KMS-11 (cell line): ENCODE measurements at regions not wholly inside any gene's neighbourhood (a gene's known extent, or its start where the extent isn't known, plus 50 kb on each side); places are given as distances from the start of the nearest gene placed in this dataset.

Experiments used
- H2AFZ ChIP-seq: fragments of 200-600 bp; sonication (generic); 2 replicates; pipeline ENCODE4 v1.6.1; 2016; ENCODE audit warnings: antibody characterized with exemption, mixed run types, low read depth
- H3K27ac ChIP-seq: fragments of 200-600 bp; sonication (generic); 2 replicates; pipeline ENCODE4 v1.6.1; 2016; ENCODE audit warnings: mild to moderate bottlenecking, mixed run types
- H3K27me3 ChIP-seq: fragments of 200-600 bp; sonication (generic); 2 replicates; pipeline ENCODE4 v1.6.1; 2017; ENCODE audit warnings: mild to moderate bottlenecking, low read depth, mixed run types, moderate library complexity; ENCODE audit not compliant: insufficient read depth
- H3K36me3 ChIP-seq: fragments of 200-600 bp; sonication (generic); 2 replicates; pipeline ENCODE4 v1.6.1; 2017; ENCODE audit warnings: mild to moderate bottlenecking, mixed run types; ENCODE audit not compliant: insufficient read depth
- H3K4me1 ChIP-seq: fragments of 200-600 bp; sonication (generic); 2 replicates; pipeline ENCODE4 v1.6.1; 2016; ENCODE audit warnings: mild to moderate bottlenecking, low read depth, mixed run types; ENCODE audit not compliant: poor library complexity, severe bottlenecking
- H3K4me2 ChIP-seq: fragments of 200-600 bp; sonication (generic); 2 replicates; pipeline ENCODE4 v1.7.0; 2016; ENCODE audit warnings: mild to moderate bottlenecking, mixed run types
- H3K4me3 ChIP-seq: fragments of 200-600 bp; sonication (generic); IDR thresholded peaks from 2 replicates; pipeline ENCODE4 v1.6.1; 2017; ENCODE audit warnings: low read depth, low read length, mixed read lengths; ENCODE audit not compliant: insufficient read depth
- H3K79me2 ChIP-seq: fragments of 200-600 bp; sonication (generic); 2 replicates; pipeline ENCODE4 v1.6.1; 2016; ENCODE audit warnings: low read depth, mixed run types; ENCODE audit not compliant: insufficient read depth
- H3K9ac ChIP-seq: fragments of 200-600 bp; sonication (generic); 2 replicates; pipeline ENCODE4 v1.6.1; 2016; ENCODE audit warnings: mild to moderate bottlenecking, mixed run types
- H4K20me1 ChIP-seq: fragments of 200-600 bp; sonication (generic); 2 replicates; pipeline ENCODE4 v1.6.1; 2016; ENCODE audit warnings: mild to moderate bottlenecking, mixed run types; ENCODE audit not compliant: insufficient read depth
- TF ChIP-seq, protein P1 (sequence below): fragments of 200-600 bp; sonication (generic); conservative IDR thresholded peaks from 2 replicates; pipeline ENCODE4 v1.6.1; 2017; ENCODE audit warnings: low read depth, mild to moderate bottlenecking, antibody characterized with exemption, low read length, moderate library complexity, mixed read lengths

DNA sequence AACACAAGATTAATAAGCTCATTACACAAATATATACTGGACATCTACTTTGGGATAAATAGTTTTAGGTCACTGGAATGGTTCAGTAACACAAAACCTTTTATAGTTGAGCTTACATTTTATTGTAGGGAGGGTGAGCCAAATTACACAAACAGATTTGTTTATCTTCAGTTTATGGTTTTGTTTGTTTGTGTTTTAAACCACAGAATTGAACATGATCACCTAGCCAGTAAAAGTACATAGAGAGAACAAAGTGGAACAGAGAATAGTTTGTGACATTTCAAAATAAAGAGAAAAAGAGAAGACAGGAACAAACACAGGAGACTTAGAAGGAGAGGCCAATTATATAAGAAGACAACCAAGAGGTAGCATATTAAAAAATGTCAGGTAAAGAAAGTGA lies 1930.2 kb upstream of the PCDH20 start:
- Histone ChIP-seq H3K4me3 (no peak overlapping the region), H3K79me2 (no peaks in the 10 kb centered on the region), H3K36me3 (no peaks in the 10 kb centered on the region), H2AFZ (no peak overlapping the region), H3K27ac (no peak overlapping the region), H3K27me3 (no peaks in the 10 kb centered on the region), H3K4me2 (no peak overlapping the region), H3K4me1 (no peaks in the 10 kb centered on the region), H4K20me1 (no peaks in the 10 kb centered on the region), H3K9ac (no peak overlapping the region)
- TF ChIP-seq, protein P1, sequence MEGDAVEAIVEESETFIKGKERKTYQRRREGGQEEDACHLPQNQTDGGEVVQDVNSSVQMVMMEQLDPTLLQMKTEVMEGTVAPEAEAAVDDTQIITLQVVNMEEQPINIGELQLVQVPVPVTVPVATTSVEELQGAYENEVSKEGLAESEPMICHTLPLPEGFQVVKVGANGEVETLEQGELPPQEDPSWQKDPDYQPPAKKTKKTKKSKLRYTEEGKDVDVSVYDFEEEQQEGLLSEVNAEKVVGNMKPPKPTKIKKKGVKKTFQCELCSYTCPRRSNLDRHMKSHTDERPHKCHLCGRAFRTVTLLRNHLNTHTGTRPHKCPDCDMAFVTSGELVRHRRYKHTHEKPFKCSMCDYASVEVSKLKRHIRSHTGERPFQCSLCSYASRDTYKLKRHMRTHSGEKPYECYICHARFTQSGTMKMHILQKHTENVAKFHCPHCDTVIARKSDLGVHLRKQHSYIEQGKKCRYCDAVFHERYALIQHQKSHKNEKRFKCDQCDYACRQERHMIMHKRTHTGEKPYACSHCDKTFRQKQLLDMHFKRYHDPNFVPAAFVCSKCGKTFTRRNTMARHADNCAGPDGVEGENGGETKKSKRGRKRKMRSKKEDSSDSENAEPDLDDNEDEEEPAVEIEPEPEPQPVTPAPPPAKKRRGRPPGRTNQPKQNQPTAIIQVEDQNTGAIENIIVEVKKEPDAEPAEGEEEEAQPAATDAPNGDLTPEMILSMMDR = no peak

DNA sequence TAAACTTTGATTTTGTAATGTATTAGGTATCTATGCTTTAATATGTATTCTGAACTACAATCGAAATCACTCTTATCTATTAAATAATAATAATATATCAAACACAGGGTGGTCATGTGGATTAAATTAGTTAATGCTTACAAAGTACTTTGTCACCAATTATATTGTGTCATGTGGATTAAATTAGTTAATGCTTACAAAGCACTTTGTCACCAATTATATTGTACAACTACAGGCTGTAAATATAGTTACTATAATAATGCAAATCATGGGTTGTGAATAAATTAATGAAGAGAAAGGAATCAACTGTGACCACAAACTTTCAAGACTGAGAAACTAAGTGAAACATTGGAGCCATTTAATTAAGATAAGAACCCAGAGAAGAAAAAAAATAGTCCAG lies 1929.1 kb upstream of the PCDH20 start:
- Histone ChIP-seq H3K4me1 (no peaks in the 10 kb centered on the region), H3K9ac (no peak overlapping the region), H2AFZ (no peak overlapping the region), H3K36me3 (no peaks in the 10 kb centered on the region), H4K20me1 (no peaks in the 10 kb centered on the region), H3K79me2 (no peaks in the 10 kb centered on the region), H3K27me3 (no peaks in the 10 kb centered on the region), H3K4me2 (no peak overlapping the region), H3K4me3 (no peak overlapping the region), H3K27ac (no peak overlapping the region)
- TF ChIP-seq, protein P1 = no peak

DNA sequence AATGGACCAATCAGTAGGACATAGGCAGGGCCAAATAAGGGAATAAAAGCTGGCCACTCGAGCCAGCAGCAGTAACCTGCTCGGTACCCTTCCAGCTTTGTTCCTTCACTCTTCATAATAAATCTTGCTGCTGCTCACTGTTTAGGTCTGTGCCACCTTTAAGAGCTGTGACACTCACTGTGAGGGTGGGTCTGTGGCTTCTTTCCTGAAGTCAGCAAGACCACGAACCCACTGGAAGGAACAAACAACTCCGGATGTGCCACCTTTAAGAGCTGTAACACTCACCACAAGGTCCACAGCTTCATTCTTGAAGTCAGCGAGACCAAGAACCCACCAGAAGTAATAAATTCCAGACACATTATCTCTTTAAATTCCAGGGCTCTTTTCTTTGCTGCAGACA lies 1922.3 kb upstream of the PCDH20 start:
- Histone ChIP-seq H2AFZ (no peak overlapping the region), H3K27ac (no peak overlapping the region), H3K4me3 (no peak overlapping the region), H4K20me1 (no peaks in the 10 kb centered on the region), H3K27me3 (no peaks in the 10 kb centered on the region), H3K4me1 (no peaks in the 10 kb centered on the region), H3K79me2 (no peaks in the 10 kb centered on the region), H3K4me2 (no peak overlapping the region), H3K9ac (no peak overlapping the region), H3K36me3 (no peaks in the 10 kb centered on the region)
- TF ChIP-seq, protein P1 = no peak

DNA sequence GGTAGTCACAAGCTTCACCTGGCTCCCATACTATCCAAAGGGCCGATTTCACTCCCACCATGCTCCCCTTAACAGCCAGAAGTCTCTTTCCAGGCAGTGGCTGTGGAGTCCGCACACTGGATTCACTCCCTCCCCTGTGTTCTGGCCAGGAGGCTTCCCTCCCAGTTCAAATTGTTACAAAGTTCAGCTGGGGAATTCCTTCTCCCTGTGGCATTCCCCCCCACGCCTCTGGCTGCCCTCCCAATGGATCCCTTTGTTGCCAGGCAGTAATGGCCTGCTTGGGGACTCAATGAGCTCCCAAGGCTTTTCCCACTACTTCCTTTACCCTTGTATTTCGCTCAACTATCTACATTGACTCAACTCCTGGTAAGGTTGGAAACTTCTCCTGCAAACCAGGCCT lies 1921.4 kb upstream of the PCDH20 start:
- Histone ChIP-seq H4K20me1 (no peaks in the 10 kb centered on the region), H3K4me3 (no peak overlapping the region), H3K27me3 (no peaks in the 10 kb centered on the region), H3K4me1 (no peaks in the 10 kb centered on the region), H3K4me2 (no peak overlapping the region), H2AFZ (no peak overlapping the region), H3K9ac (no peak overlapping the region), H3K36me3 (no peaks in the 10 kb centered on the region), H3K79me2 (no peaks in the 10 kb centered on the region), H3K27ac (no peak overlapping the region)
- TF ChIP-seq, protein P1 = no peak

DNA sequence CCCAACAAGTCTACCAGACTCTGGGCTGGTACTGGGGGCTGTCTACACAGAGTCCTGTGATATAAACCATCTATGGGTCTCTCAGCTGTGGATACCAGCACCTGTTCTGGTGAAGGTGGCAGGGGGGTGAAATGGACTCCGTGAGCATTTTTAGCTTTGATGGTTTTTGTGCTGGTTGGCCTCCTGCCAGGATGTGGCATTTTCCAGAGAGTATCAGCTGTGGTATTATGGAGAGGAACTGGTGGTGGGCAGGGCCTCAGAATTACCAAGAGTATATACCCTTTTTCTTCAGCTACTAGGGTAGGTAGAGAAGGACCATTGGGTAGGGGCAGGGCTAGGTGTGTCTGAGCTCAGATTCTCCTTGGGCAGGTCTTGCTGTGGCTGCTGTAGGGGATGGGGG lies 1920.9 kb upstream of the PCDH20 start:
- Histone ChIP-seq H3K79me2 (no peaks in the 10 kb centered on the region), H3K4me3 (no peak overlapping the region), H3K4me2 (no peak overlapping the region), H3K9ac (no peak overlapping the region), H3K27ac (no peak overlapping the region), H2AFZ (no peak overlapping the region), H4K20me1 (no peaks in the 10 kb centered on the region), H3K4me1 (no peaks in the 10 kb centered on the region), H3K27me3 (no peaks in the 10 kb centered on the region), H3K36me3 (no peaks in the 10 kb centered on the region)
- TF ChIP-seq, protein P1 = no peak
